HepG2 (cell line): ENCODE measurements at regions not wholly inside any gene's neighbourhood (a gene's known extent, or its start where the extent isn't known, plus 50 kb on each side); places are given as distances from the start of the nearest gene placed in this dataset.

Experiments
- ATF7 ChIP-seq, 2 experiments: fragments of 450-650 bp in 1 of 2; sonication (generic) in 1 of 2; formaldehyde crosslinking in 1 of 2; IDR thresholded peaks; 2 replicates each; pipeline versions ENCODE4 v1.4.0 to v1.6.1; 2016 to 2020; ENCODE audit warnings: antibody characterized with exemption in 1 of 2, mild to moderate bottlenecking in 1 of 2, missing genetic modification reagents in 1 of 2
- MAX ChIP-seq: IDR thresholded peaks from 2 replicates; pipeline ENCODE4 v1.6.1; 2012; ENCODE audit warnings: inconsistent platforms
- NFIC ChIP-seq: IDR thresholded peaks from 2 replicates; pipeline ENCODE4 v1.6.1; 2012; ENCODE audit warnings: mild to moderate bottlenecking, low read length, inconsistent platforms
- TF ChIP-seq, protein P1 (sequence below): sonication (generic); formaldehyde crosslinking; conservative IDR thresholded peaks from 2 replicates; pipeline ENCODE4 v1.4.0; 2020; ENCODE audit warnings: missing genetic modification reagents

GRCh38 chr15:25090073-25090733 lies 135.4 kb downstream of the SNRPN start:
- TF ChIP-seq NFIC: no peak
- TF ChIP-seq MAX: no peak
- no peak for TF ChIP-seq ATF7 (IDR thresholded peaks at IDR 0.05)
- no peak for TF ChIP-seq ATF7 (CRISPR knock-in tag; IDR thresholded peaks at IDR 0.05)
- TF ChIP-seq, protein P1, sequence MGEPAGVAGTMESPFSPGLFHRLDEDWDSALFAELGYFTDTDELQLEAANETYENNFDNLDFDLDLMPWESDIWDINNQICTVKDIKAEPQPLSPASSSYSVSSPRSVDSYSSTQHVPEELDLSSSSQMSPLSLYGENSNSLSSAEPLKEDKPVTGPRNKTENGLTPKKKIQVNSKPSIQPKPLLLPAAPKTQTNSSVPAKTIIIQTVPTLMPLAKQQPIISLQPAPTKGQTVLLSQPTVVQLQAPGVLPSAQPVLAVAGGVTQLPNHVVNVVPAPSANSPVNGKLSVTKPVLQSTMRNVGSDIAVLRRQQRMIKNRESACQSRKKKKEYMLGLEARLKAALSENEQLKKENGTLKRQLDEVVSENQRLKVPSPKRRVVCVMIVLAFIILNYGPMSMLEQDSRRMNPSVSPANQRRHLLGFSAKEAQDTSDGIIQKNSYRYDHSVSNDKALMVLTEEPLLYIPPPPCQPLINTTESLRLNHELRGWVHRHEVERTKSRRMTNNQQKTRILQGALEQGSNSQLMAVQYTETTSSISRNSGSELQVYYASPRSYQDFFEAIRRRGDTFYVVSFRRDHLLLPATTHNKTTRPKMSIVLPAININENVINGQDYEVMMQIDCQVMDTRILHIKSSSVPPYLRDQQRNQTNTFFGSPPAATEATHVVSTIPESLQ (CRISPR knock-in tag): no peak
